Nephron (organoid): ENCODE measurements at regions not wholly inside any gene's neighbourhood (a gene's known extent, or its start where the extent isn't known, plus 50 kb on each side); places are given as distances from the start of the nearest gene placed in this dataset.
A peak's percentile ranks its signal among the peaks of the same experiment; 100 is the strongest.

ENCODE experiments used
- H3K27ac Mint-ChIP-seq, 3 experiments: 2 replicates each; pipeline ENCODE4 v1.8.0; 2020; ENCODE audit warnings: mixed read lengths in 3 of 3, mild to moderate bottlenecking in 2 of 3, moderate library complexity in 1 of 3
- H3K27me3 Mint-ChIP-seq: 2 replicates; pipeline ENCODE4 v1.8.0; 2021; ENCODE audit warnings: low read depth, mild to moderate bottlenecking, moderate library complexity, mixed read lengths
- H3K36me3 Mint-ChIP-seq: 2 replicates; pipeline ENCODE4 v1.8.0; 2020; ENCODE audit warnings: low read depth, mixed read lengths
- H3K4me1 Mint-ChIP-seq: 2 replicates; pipeline ENCODE4 v1.8.0; 2020; ENCODE audit warnings: mixed read lengths
- H3K4me3 Mint-ChIP-seq, 3 experiments: 2 replicates each; pipeline ENCODE4 v1.8.0; 2020; ENCODE audit warnings: mild to moderate bottlenecking in 3 of 3, mixed read lengths in 3 of 3, moderate library complexity in 2 of 3
- H3K9me3 Mint-ChIP-seq: 2 replicates; pipeline ENCODE4 v1.8.0; 2020; ENCODE audit warnings: mixed read lengths
- TF ChIP-seq, protein P1 (sequence below), 3 experiments: fragments of 200-600 bp; sonication (generic); IDR thresholded peaks; one replicate each; pipeline ENCODE4 v1.5.0; 2021; ENCODE audit warnings: antibody characterized with exemption in 3 of 3; ENCODE audit not compliant: unreplicated experiment in 3 of 3

DNA sequence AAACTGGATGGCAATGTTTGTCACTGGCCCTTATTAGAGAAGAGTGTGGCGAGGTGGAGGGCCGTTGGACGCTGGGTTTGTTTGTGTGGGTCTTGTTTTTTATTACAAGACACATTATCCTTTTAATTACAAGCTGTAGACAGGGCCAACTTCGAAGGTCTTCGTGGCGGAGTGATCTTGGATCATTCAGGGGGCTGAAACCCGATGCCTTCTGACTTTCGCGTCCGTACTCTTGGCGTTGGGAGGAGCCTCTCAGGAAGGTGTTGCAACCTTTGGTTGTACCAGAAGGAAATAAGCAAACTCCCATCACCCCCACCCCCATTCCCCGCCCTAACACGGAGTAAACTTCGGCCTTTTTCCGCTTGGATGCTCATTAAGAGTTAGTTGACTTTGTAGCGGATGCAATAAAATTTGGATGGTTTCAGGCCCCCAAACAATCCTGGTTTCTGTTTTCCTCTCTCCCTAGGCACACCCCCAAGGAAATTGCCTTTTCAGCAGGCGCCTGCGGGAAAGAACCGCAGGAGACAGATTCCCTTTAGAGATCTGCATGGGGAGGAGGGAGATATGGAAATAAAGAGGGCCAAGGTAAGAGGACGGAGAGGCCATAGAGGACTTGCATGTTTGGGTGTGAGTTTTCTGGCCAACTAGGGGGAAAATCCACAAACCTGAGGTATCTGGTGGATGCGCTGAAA, 294.5 kb upstream of the NFE2L3 start:
- Mint-ChIP-seq H3K4me1 (peaks cover 35% of the 10 kb centered on the region), H3K9me3 (no peaks in the 10 kb centered on the region), H3K27ac (no peak overlapping the region), H3K4me3 (no peak overlapping the region), H3K27me3 (peaks cover 40% of the 10 kb centered on the region), H3K36me3 (no peaks in the 10 kb centered on the region)
- TF ChIP-seq, protein P1, sequence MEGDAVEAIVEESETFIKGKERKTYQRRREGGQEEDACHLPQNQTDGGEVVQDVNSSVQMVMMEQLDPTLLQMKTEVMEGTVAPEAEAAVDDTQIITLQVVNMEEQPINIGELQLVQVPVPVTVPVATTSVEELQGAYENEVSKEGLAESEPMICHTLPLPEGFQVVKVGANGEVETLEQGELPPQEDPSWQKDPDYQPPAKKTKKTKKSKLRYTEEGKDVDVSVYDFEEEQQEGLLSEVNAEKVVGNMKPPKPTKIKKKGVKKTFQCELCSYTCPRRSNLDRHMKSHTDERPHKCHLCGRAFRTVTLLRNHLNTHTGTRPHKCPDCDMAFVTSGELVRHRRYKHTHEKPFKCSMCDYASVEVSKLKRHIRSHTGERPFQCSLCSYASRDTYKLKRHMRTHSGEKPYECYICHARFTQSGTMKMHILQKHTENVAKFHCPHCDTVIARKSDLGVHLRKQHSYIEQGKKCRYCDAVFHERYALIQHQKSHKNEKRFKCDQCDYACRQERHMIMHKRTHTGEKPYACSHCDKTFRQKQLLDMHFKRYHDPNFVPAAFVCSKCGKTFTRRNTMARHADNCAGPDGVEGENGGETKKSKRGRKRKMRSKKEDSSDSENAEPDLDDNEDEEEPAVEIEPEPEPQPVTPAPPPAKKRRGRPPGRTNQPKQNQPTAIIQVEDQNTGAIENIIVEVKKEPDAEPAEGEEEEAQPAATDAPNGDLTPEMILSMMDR (IDR thresholded peaks at IDR 0.05; ENCODE audit: unreplicated experiment in 3 of 3): no peak

DNA sequence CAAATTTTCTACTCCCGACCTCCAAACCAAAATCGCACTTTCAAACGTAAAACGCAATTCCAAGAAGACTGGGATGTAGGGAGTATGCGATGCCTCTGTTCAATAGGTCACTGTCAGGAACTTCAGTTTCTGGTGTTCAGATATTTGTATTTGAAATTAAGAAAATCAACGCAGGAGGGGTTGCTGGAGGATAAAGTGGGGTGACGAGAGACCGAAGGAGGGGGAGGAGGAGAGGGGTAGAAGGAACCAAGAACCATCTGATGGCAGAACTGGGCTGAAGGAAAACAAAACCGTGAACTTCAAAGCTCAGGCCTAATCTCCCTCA, 293.8 kb upstream of the NFE2L3 start:
- H3K9me3 Mint-ChIP-seq: no peaks in the 10 kb centered on the region
- TF ChIP-seq, protein P1 (IDR thresholded peaks at IDR 0.05; ENCODE audit: unreplicated experiment in 3 of 3): no peak
- H3K27me3 Mint-ChIP-seq: peaks cover 46% of the 10 kb centered on the region
- H3K4me1 Mint-ChIP-seq: peaks cover 38% of the 10 kb centered on the region
- H3K36me3 Mint-ChIP-seq: no peaks in the 10 kb centered on the region
- no peak overlapping the region for H3K27ac Mint-ChIP-seq
- H3K4me3 Mint-ChIP-seq: no peak overlapping the region

DNA sequence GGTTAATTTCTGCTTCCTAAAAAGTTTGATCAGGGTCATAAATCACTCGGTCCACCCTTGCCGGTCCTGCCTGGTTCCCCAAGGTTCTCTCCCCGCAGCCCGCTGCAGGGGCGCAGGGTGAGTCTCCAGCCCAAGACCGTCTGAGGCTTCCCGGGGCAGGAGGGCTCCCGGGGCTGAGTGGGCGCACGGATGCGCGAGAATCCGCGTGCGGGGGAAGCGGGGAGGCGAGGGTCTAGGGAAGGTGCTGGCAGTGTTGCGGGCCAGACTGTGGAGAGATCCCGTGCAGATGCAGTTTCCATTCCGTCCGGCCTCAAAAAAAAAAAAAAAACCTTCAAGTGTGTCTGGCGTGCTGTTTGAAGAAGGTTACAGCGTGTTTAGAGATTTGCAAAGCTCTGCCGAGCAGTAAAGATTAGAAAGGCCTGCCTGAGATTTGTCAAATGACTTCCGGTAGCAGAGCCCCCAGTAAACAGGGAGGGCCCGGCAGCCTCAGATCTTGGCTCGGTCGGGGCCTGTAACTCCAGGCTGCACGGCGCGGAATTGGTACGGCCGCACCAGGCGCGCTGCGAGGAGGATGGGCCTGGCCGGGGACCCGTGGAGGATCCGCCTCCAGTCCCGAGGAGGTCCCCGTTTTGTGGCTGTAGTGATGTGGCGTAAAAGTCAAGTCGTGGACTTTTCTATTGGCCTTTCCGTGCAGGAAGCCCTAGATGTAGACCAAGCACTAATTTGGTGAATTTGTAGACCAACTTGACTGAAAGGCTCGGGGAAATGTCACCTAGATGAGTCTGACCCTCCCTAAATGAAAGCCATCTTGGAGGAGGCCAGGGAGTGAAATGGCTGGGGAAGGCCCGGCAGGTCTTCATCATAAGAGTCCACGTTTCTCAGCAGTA, 293.2 kb upstream of the NFE2L3 start:
- Mint-ChIP-seq H3K9me3 (no peaks in the 10 kb centered on the region), H3K27me3 (peaks cover 52% of the 10 kb centered on the region), H3K27ac (peak overlapping the region in 1 of 3 experiments; percentile 63), H3K36me3 (no peaks in the 10 kb centered on the region), H3K4me1 (peaks cover 32% of the 10 kb centered on the region), H3K4me3 (peak overlapping the region in 2 of 3 experiments; percentile 47 to 48)
- TF ChIP-seq, protein P1 (IDR thresholded peaks at IDR 0.05; ENCODE audit: unreplicated experiment in 3 of 3): no peak

DNA sequence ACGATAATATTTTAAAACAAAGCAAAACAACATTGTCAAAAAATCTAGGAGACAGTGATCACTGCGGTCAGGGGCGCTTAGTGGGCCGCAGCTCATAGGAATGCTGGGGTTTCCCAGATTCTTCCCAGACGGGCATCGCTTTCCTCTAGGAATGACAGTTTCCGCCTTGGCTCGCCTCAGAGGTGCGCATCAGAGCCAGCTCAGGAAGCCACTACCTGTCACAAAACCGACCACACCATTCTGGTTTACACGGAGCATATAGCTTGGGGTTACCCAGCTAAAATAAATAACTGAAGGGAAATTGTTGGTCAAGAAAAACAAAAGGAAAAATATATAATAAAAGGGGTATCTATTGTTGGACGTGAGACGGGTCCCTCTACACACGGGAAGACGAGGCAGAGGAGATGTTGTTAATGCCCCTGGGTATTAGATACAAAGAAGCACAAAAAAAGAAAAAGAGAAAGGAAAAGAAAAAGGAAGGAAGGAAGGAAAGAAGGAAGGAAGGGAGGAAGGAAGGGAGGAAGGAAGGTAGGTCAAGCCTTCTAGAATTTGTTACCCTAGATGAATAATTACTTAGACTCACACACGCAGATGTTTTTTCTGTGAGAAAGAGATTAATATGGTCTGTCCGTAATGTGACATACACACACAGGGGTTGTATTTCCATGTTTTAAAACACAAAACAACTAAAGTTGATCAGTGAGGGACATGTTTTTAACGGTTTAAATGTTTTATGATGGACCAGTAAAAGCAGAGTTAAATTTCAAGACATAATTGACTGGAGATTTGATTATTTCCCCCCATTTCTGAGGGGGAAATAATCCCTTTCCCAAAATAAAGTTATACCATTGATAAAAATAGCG, 292.4 kb upstream of the NFE2L3 start:
- TF ChIP-seq, protein P1 (IDR thresholded peaks at IDR 0.05; ENCODE audit: unreplicated experiment in 3 of 3): no peak
- peaks cover 58% of the 10 kb centered on the region for H3K27me3 Mint-ChIP-seq
- H3K4me1 Mint-ChIP-seq: peaks cover 26% of the 10 kb centered on the region
- no peak overlapping the region for H3K27ac Mint-ChIP-seq
- peak overlapping the region in 2 of 3 experiments; percentile 8 to 9 for H3K4me3 Mint-ChIP-seq
- no peaks in the 10 kb centered on the region for H3K9me3 Mint-ChIP-seq
- H3K36me3 Mint-ChIP-seq: no peaks in the 10 kb centered on the region

DNA sequence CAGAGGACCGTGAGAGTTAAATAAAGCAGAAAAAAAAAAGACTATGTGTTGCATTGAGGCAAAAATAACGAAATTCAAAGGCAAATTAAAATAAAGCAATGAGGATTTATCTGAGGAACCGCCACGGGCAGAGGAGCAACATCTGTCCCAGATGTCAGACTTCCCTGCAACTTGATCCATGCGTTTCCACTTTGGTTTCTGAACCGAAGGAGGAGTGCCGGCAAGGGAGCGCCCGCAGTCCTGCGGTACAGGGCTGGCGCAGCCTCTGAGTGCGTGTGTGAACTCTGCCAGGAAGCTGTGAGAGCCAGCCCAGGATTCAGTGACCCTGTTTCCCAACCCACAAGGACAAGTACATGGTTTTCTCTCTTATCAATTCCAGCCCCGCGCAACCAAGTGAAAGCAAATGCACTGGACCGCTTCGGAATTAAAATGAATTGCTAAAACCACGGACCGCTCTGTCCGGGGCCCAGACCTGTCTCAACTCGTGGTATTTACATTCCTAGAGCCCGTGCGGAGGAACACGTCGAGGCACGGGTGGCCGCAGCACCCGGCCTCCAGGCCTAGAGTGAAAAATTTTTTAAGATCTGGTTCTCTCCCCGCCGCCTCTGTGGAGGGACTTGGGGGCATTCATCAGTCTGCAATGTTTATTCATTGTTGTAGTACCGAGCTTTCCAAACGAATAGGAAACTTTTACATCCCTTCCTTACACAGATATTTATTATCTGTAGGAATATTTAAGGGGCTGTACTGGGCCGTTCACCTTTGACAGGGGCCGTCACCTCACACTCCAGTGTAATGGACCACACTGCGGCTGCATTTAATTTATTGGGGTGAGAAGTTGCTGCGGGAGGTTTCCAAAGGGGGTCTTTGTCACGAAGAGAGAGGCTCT, 291.5 kb upstream of the NFE2L3 start:
- H3K27ac Mint-ChIP-seq: no peak overlapping the region
- H3K36me3 Mint-ChIP-seq: no peaks in the 10 kb centered on the region
- no peaks in the 10 kb centered on the region for H3K9me3 Mint-ChIP-seq
- TF ChIP-seq, protein P1 (IDR thresholded peaks at IDR 0.05; ENCODE audit: unreplicated experiment in 3 of 3): no peak
- H3K4me1 Mint-ChIP-seq: peaks cover 20% of the 10 kb centered on the region
- peak overlapping the region; percentile 8 to 37 (median 9) for H3K4me3 Mint-ChIP-seq
- H3K27me3 Mint-ChIP-seq: peaks cover 65% of the 10 kb centered on the region
